GM23338 (cell line): ENCODE measurements at regions not wholly inside any gene's neighbourhood (a gene's known extent, or its start where the extent isn't known, plus 50 kb on each side); places are given as distances from the start of the nearest gene placed in this dataset.
A peak's percentile ranks its signal among the peaks of the same experiment; 100 is the strongest.

Source experiments
- ATAC-seq: fragments of 200-7000 bp; cut with Tn5 transposase; 3 replicates; pipeline ENCODE4 v1.9.1; 2020
- DNase-seq: peaks from one replicate; pipeline ENCODE4 v3.0.0-alpha.2; 2015; ENCODE audit warnings: low spot score
- H2AFZ ChIP-seq: fragments of 200-600 bp; sonication (generic); 2 replicates; pipeline ENCODE4 v1.8.0; 2016; ENCODE audit warnings: antibody characterized with exemption, mild to moderate bottlenecking, moderate library complexity
- H3F3A ChIP-seq: fragments of 200-600 bp; sonication (generic); replicated peaks from 2 replicates; pipeline ENCODE4 v1.8.0; 2017; ENCODE audit warnings: antibody characterized with exemption, mixed run types, low read depth
- H3K27ac ChIP-seq: fragments of 200-600 bp; sonication (generic); 2 replicates; pipeline ENCODE4 v1.6.1; 2016; ENCODE audit warnings: low read depth
- H3K27me3 ChIP-seq: fragments of 200-600 bp; sonication (generic); 2 replicates; pipeline ENCODE4 v1.8.0; 2016; ENCODE audit warnings: mild to moderate bottlenecking, mixed run types, moderate library complexity; ENCODE audit not compliant: insufficient read depth
- H3K36me3 ChIP-seq: fragments of 200-600 bp; sonication (generic); 2 replicates; pipeline ENCODE4 v1.8.0; 2016; ENCODE audit warnings: mild to moderate bottlenecking; ENCODE audit not compliant: insufficient read depth
- H3K4me1 ChIP-seq: fragments of 200-600 bp; sonication (generic); 2 replicates; pipeline ENCODE4 v1.8.0; 2016; ENCODE audit warnings: mild to moderate bottlenecking, moderate library complexity; ENCODE audit not compliant: insufficient read depth
- H3K4me2 ChIP-seq: fragments of 200-600 bp; sonication (generic); 2 replicates; pipeline ENCODE4 v1.7.1; 2017; ENCODE audit warnings: mixed run types
- H3K4me3 ChIP-seq: fragments of 200-600 bp; sonication (generic); 2 replicates; pipeline ENCODE4 v1.6.1; 2016; ENCODE audit warnings: mixed run types
- H3K79me2 ChIP-seq: fragments of 200-600 bp; sonication (generic); replicated peaks from 2 replicates; pipeline ENCODE4 v1.8.0; 2017; ENCODE audit warnings: mild to moderate bottlenecking; ENCODE audit not compliant: insufficient read depth
- H3K9me2 ChIP-seq: fragments of 200-600 bp; sonication (generic); 2 replicates; pipeline ENCODE4 v1.8.0; 2017; ENCODE audit not compliant: insufficient read depth
- H4K20me1 ChIP-seq: fragments of 200-600 bp; sonication (generic); replicated peaks from 2 replicates; pipeline ENCODE4 v1.8.0; 2017; ENCODE audit warnings: mild to moderate bottlenecking; ENCODE audit not compliant: insufficient read depth
- H3K27ac Mint-ChIP-seq: 2 replicates; pipeline ENCODE4 v1.8.0; 2020; ENCODE audit warnings: inconsistent platforms, mild to moderate bottlenecking, moderate library complexity, mixed read lengths
- H3K27me3 Mint-ChIP-seq: 3 replicates; pipeline ENCODE4 v1.8.0; 2022; ENCODE audit warnings: low read depth, mild to moderate bottlenecking, moderate library complexity, mixed read lengths, inconsistent platforms; ENCODE audit not compliant: insufficient read depth, poor library complexity
- H3K36me3 Mint-ChIP-seq: 3 replicates; pipeline ENCODE4 v1.8.0; 2021; ENCODE audit warnings: low read depth, mild to moderate bottlenecking, inconsistent platforms, moderate library complexity, mixed read lengths
- H3K4me1 Mint-ChIP-seq: 3 replicates; pipeline ENCODE4 v1.8.0; 2020; ENCODE audit warnings: mild to moderate bottlenecking, inconsistent platforms, mixed read lengths
- H3K4me3 Mint-ChIP-seq: 3 replicates; pipeline ENCODE4 v1.8.0; 2021; ENCODE audit warnings: moderate library complexity, mild to moderate bottlenecking, inconsistent platforms, mixed read lengths
- H3K9me3 Mint-ChIP-seq: 3 replicates; pipeline ENCODE4 v1.8.0; 2020; ENCODE audit warnings: moderate library complexity, mild to moderate bottlenecking, inconsistent platforms, mixed read lengths
- CREB1 ChIP-seq: fragments of 250-450 bp; sonication (Bioruptor Pico); IDR thresholded peaks from 2 replicates; pipeline ENCODE4 v1.5.0; 2020; ENCODE audit warnings: low read depth, mild to moderate bottlenecking, moderate library complexity
- EZH2phosphoT487 ChIP-seq: fragments of 200-600 bp; sonication (generic); IDR thresholded peaks from one replicate; pipeline ENCODE4 v1.8.1; 2018; ENCODE audit warnings: antibody characterized with exemption; ENCODE audit not compliant: unreplicated experiment
- JUNB ChIP-seq: IDR thresholded peaks from one replicate; pipeline ENCODE4 v1.6.1; 2016; ENCODE audit warnings: antibody characterized with exemption; ENCODE audit not compliant: unreplicated experiment
- POLR2AphosphoS5 ChIP-seq: IDR thresholded peaks from 2 replicates; pipeline ENCODE4 v1.6.1; 2016; ENCODE audit warnings: antibody characterized with exemption, low read depth
- STAT1 ChIP-seq: IDR thresholded peaks from one replicate; pipeline ENCODE4 v1.6.1; 2016; ENCODE audit warnings: antibody characterized with exemption; ENCODE audit not compliant: unreplicated experiment
- ZNF331 ChIP-seq: fragments of 250-450 bp; sonication (Bioruptor Pico); IDR thresholded peaks from 2 replicates; pipeline ENCODE4 v1.5.0; 2020; ENCODE audit warnings: low read depth, mild to moderate bottlenecking, moderate library complexity
- TF ChIP-seq, protein P1 (sequence below): IDR thresholded peaks from 2 replicates; pipeline ENCODE4 v1.6.1; 2016; ENCODE audit warnings: antibody characterized with exemption
- TF ChIP-seq, protein P2 (sequence below), 2 experiments: fragments of 200-600 bp in 1 of 2; sonication (generic) in 1 of 2; conservative IDR thresholded peaks; 2 replicates each; pipeline versions ENCODE4 v1.5.1 to v1.6.1; 2016 to 2017; ENCODE audit warnings: antibody characterized with exemption in 2 of 2, low read depth in 2 of 2, mild to moderate bottlenecking in 2 of 2, moderate library complexity in 1 of 2
- TF ChIP-seq, protein P3 (sequence below): fragments of 250-450 bp; sonication (Bioruptor Pico); IDR thresholded peaks from 2 replicates; pipeline ENCODE4 v1.5.0; 2020; ENCODE audit warnings: mild to moderate bottlenecking, moderate library complexity

DNA sequence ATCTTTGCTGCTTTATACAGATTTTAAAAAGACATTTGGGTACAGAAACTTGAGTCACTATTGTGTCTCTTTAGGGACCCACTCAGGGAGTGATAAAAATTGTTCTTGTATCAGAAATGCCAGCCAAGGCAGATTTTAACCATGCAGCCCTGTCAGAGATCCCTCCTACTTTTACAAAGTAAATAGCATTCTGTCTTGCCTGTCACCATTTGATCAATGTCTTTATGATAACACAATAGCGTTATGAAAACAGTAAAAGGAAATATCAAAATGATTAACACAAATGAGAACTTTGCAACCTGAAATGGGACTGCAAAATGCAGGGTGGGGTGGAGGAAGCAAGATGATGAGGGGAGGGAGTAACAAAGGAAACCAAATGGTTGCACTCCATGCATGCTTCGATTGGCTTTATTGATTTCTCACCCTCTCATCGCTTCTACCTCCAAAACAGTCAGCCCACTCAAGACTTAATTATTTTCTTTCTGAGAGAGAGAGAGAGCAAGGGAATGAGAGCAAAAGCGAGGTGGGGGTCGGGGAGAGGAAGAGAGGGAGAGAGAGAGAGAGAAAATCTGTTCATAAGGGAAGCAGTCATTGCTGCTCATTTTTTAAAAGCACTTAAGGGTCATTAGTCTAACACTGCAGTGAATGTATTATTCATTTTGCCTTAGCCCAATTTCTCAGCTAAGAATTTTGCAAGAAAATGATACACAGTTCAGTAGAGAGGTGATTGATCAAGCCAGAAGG lies 576.5 kb downstream of the CSNK1G3 start:
- no peak overlapping the region; the same call in 2 of the 3 replicates for H3K4me3 Mint-ChIP-seq
- peaks cover 2% of the 10 kb centered on the region for H3K27me3 Mint-ChIP-seq
- no peak for TF ChIP-seq ZNF331 (CRISPR knock-in tag)
- no peak for TF ChIP-seq STAT1
- TF ChIP-seq, protein P1, sequence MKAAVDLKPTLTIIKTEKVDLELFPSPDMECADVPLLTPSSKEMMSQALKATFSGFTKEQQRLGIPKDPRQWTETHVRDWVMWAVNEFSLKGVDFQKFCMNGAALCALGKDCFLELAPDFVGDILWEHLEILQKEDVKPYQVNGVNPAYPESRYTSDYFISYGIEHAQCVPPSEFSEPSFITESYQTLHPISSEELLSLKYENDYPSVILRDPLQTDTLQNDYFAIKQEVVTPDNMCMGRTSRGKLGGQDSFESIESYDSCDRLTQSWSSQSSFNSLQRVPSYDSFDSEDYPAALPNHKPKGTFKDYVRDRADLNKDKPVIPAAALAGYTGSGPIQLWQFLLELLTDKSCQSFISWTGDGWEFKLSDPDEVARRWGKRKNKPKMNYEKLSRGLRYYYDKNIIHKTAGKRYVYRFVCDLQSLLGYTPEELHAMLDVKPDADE, result no peak
- TF ChIP-seq, protein P2, sequence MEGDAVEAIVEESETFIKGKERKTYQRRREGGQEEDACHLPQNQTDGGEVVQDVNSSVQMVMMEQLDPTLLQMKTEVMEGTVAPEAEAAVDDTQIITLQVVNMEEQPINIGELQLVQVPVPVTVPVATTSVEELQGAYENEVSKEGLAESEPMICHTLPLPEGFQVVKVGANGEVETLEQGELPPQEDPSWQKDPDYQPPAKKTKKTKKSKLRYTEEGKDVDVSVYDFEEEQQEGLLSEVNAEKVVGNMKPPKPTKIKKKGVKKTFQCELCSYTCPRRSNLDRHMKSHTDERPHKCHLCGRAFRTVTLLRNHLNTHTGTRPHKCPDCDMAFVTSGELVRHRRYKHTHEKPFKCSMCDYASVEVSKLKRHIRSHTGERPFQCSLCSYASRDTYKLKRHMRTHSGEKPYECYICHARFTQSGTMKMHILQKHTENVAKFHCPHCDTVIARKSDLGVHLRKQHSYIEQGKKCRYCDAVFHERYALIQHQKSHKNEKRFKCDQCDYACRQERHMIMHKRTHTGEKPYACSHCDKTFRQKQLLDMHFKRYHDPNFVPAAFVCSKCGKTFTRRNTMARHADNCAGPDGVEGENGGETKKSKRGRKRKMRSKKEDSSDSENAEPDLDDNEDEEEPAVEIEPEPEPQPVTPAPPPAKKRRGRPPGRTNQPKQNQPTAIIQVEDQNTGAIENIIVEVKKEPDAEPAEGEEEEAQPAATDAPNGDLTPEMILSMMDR (conservative IDR thresholded peaks at IDR 0.05; ENCODE audit: low read depth in 2 of 2), result no peak
- TF ChIP-seq EZH2phosphoT487, result no peak
- TF ChIP-seq POLR2AphosphoS5, result no peak
- TF ChIP-seq CREB1 (CRISPR knock-in tag), result no peak
- TF ChIP-seq, protein P3, sequence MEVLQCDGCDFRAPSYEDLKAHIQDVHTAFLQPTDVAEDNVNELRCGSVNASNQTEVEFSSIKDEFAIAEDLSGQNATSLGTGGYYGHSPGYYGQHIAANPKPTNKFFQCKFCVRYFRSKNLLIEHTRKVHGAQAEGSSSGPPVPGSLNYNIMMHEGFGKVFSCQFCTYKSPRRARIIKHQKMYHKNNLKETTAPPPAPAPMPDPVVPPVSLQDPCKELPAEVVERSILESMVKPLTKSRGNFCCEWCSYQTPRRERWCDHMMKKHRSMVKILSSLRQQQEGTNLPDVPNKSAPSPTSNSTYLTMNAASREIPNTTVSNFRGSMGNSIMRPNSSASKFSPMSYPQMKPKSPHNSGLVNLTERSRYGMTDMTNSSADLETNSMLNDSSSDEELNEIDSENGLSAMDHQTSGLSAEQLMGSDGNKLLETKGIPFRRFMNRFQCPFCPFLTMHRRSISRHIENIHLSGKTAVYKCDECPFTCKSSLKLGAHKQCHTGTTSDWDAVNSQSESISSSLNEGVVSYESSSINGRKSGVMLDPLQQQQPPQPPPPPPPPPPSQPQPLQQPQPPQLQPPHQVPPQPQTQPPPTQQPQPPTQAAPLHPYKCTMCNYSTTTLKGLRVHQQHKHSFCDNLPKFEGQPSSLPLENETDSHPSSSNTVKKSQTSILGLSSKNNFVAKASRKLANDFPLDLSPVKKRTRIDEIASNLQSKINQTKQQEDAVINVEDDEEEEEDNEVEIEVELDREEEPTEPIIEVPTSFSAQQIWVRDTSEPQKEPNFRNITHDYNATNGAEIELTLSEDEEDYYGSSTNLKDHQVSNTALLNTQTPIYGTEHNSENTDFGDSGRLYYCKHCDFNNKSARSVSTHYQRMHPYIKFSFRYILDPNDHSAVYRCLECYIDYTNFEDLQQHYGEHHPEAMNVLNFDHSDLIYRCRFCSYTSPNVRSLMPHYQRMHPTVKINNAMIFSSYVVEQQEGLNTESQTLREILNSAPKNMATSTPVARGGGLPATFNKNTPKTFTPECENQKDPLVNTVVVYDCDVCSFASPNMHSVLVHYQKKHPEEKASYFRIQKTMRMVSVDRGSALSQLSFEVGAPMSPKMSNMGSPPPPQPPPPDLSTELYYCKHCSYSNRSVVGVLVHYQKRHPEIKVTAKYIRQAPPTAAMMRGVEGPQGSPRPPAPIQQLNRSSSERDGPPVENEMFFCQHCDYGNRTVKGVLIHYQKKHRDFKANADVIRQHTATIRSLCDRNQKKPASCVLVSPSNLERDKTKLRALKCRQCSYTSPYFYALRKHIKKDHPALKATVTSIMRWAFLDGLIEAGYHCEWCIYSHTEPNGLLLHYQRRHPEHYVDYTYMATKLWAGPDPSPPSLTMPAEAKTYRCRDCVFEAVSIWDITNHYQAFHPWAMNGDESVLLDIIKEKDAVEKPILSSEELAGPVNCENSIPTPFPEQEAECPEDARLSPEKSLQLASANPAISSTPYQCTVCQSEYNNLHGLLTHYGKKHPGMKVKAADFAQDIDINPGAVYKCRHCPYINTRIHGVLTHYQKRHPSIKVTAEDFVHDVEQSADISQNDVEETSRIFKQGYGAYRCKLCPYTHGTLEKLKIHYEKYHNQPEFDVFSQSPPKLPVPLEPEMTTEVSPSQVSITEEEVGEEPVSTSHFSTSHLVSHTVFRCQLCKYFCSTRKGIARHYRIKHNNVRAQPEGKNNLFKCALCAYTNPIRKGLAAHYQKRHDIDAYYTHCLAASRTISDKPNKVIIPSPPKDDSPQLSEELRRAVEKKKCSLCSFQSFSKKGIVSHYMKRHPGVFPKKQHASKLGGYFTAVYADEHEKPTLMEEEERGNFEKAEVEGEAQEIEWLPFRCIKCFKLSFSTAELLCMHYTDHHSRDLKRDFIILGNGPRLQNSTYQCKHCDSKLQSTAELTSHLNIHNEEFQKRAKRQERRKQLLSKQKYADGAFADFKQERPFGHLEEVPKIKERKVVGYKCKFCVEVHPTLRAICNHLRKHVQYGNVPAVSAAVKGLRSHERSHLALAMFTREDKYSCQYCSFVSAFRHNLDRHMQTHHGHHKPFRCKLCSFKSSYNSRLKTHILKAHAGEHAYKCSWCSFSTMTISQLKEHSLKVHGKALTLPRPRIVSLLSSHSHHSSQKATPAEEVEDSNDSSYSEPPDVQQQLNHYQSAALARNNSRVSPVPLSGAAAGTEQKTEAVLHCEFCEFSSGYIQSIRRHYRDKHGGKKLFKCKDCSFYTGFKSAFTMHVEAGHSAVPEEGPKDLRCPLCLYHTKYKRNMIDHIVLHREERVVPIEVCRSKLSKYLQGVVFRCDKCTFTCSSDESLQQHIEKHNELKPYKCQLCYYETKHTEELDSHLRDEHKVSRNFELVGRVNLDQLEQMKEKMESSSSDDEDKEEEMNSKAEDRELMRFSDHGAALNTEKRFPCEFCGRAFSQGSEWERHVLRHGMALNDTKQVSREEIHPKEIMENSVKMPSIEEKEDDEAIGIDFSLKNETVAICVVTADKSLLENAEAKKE (CRISPR knock-in tag), result no peak
- TF ChIP-seq JUNB, result no peak
- no peaks in the 10 kb centered on the region; the same call in 2 of the 3 replicates for H3K9me3 Mint-ChIP-seq
- H3K79me2 ChIP-seq, result no peaks in the 10 kb centered on the region
- H3F3A ChIP-seq, result no peaks in the 10 kb centered on the region
- no peak overlapping the region for H3K27ac Mint-ChIP-seq
- no peaks in the 10 kb centered on the region for H3K36me3 Mint-ChIP-seq
- H3K4me3 ChIP-seq, result no peak overlapping the region
- DNase-seq (no peak), ATAC-seq (peak; percentile 29)
- H3K27me3 ChIP-seq, result no peaks in the 10 kb centered on the region
- peaks cover 21% of the 10 kb centered on the region for H3K4me1 ChIP-seq
- no peak overlapping the region for H3K27ac ChIP-seq
- peaks cover 29% of the 10 kb centered on the region for H3K4me1 Mint-ChIP-seq
- no peaks in the 10 kb centered on the region for H3K36me3 ChIP-seq
- H3K9me2 ChIP-seq, result peaks cover 11% of the 10 kb centered on the region; the same call in 1 of the 2 replicates
- H3K4me2 ChIP-seq, result peak overlapping the region; percentile 24; the same call in 1 of the 2 replicates
- no peak overlapping the region for H2AFZ ChIP-seq
- no peaks in the 10 kb centered on the region for H4K20me1 ChIP-seq
